ENCODE measurements at regions not wholly inside any gene's neighbourhood (a gene's known extent, or its start where the extent isn't known, plus 50 kb on each side); places are given as distances from the start of the nearest gene placed in this dataset.
"Not testable (repeated sequence)": the region's sequence is repeated elsewhere in the genome, so short reads cannot be mapped to it uniquely, and the experiment has no call there.

DNA sequence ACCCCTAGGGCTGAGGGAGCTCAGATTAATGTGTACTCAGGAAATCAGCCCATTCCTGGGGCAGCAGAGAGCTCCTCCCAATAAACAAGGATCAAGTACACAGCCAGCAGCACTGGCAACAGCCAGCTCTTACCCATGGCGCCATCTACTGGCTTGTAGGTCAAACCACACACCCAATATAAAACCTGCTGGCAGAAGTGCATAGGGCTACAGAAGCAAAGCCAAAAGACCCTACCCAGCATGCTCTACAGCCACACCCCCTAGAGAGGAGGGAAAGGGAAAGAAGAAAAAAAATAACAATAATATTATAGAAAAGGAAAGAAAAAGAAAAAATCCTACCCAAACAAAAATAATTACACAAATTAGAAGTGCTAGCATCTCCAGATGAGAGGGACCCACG is 127.5 kb upstream of the PABPC3 start:
- H3K4me3 ChIP-seq (ENCODE audit: low read depth in 1 of 2, low read length in 2 of 2); H3K27ac ChIP-seq (ENCODE audit: low read length); H3K9me3 ChIP-seq (ENCODE audit: insufficient read depth, low read length, severe bottlenecking); H3K27me3 ChIP-seq (ENCODE audit: insufficient read depth, low read length, poor library complexity); H3K4me2 ChIP-seq (ENCODE audit: insufficient read depth, low read length); H3K79me2 ChIP-seq (ENCODE audit: insufficient read depth, low read length); H4K20me1 ChIP-seq (ENCODE audit: insufficient read depth, low read length); H3K9ac ChIP-seq (ENCODE audit: low read depth, low read length); H2AFZ ChIP-seq (ENCODE audit: low read depth, low read length); H3K4me1 ChIP-seq (ENCODE audit: insufficient read depth, low read length); H3K36me3 ChIP-seq (ENCODE audit: insufficient read depth, low read length): not testable (repeated sequence)
- DNase-seq: peak; percentile 40
- TF ChIP-seq, protein P1, sequence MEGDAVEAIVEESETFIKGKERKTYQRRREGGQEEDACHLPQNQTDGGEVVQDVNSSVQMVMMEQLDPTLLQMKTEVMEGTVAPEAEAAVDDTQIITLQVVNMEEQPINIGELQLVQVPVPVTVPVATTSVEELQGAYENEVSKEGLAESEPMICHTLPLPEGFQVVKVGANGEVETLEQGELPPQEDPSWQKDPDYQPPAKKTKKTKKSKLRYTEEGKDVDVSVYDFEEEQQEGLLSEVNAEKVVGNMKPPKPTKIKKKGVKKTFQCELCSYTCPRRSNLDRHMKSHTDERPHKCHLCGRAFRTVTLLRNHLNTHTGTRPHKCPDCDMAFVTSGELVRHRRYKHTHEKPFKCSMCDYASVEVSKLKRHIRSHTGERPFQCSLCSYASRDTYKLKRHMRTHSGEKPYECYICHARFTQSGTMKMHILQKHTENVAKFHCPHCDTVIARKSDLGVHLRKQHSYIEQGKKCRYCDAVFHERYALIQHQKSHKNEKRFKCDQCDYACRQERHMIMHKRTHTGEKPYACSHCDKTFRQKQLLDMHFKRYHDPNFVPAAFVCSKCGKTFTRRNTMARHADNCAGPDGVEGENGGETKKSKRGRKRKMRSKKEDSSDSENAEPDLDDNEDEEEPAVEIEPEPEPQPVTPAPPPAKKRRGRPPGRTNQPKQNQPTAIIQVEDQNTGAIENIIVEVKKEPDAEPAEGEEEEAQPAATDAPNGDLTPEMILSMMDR (IDR thresholded peaks at IDR 0.05; ENCODE audit: borderline replicate concordance, extremely low read depth, low read length, poor library complexity, severe bottlenecking): peak; percentile 44
- peak; percentile 55; the same call in 2 of the 3 replicates for ATAC-seq (ENCODE audit: insufficient read depth, low read depth)

DNA sequence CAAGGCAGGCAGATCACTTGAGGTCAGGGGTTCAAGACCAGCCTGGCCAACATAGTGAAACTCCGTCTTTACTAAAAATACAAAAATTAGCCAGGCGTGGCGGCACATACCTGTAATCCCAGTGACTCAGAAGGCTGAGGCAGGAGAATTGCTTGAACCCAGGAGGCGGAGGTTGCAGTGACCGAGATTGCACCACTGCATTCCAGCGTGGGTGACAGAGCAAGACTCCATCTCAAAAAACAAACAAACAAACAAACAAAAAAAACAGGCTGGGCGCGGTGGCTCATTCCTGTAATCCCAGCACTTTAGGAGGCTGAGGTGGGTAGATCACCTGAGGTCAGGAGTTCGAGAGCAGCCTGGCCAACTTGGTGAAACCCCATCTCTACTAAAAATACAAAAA is 122.8 kb upstream of the PABPC3 start:
- not testable (repeated sequence) for H3K36me3 ChIP-seq (ENCODE audit: insufficient read depth, low read length); DNase-seq; H3K27me3 ChIP-seq (ENCODE audit: insufficient read depth, low read length, poor library complexity); H3K4me1 ChIP-seq (ENCODE audit: insufficient read depth, low read length); H3K4me2 ChIP-seq (ENCODE audit: insufficient read depth, low read length); H3K9ac ChIP-seq (ENCODE audit: low read depth, low read length); H3K4me3 ChIP-seq (ENCODE audit: low read depth in 1 of 2, low read length in 2 of 2); H3K9me3 ChIP-seq (ENCODE audit: insufficient read depth, low read length, severe bottlenecking); H2AFZ ChIP-seq (ENCODE audit: low read depth, low read length); H4K20me1 ChIP-seq (ENCODE audit: insufficient read depth, low read length); H3K27ac ChIP-seq (ENCODE audit: low read length); ATAC-seq (ENCODE audit: insufficient read depth, low read depth); H3K79me2 ChIP-seq (ENCODE audit: insufficient read depth, low read length)

DNA sequence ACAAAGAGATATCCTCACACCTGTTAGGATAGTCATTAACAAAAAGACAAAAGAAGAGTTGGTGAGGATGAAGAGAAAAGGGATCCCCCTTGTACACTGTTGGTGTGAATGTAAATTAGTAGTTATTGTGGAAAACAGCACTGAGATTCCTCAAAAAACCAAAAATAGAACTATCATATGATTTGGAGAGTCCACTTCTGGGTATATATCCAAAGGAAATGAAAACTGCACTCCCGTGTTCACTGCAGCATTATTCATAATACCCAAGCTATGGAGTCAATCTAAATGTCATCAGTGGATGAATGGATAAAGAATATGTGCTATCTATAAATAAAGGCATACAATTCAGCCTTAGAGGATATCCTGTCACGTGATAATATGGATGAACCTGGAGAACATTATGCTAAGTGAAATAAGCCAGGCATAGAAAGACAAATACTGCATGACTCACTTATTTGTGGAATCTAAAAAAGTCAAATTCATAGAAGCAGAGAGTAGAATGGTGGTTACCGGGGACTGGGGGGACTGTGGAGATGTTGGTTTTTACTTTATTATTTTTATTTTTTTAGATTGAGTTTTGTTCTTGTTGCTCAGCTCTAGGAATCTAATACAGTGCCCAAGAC is 114.6 kb upstream of the PABPC3 start:
- H3K4me3 ChIP-seq (ENCODE audit: low read depth in 1 of 2, low read length in 2 of 2); H3K79me2 ChIP-seq (ENCODE audit: insufficient read depth, low read length); H4K20me1 ChIP-seq (ENCODE audit: insufficient read depth, low read length); H3K9ac ChIP-seq (ENCODE audit: low read depth, low read length); H2AFZ ChIP-seq (ENCODE audit: low read depth, low read length); DNase-seq; H3K4me2 ChIP-seq (ENCODE audit: insufficient read depth, low read length); H3K27ac ChIP-seq (ENCODE audit: low read length); H3K4me1 ChIP-seq (ENCODE audit: insufficient read depth, low read length); H3K9me3 ChIP-seq (ENCODE audit: insufficient read depth, low read length, severe bottlenecking); H3K36me3 ChIP-seq (ENCODE audit: insufficient read depth, low read length); ATAC-seq (ENCODE audit: insufficient read depth, low read depth); H3K27me3 ChIP-seq (ENCODE audit: insufficient read depth, low read length, poor library complexity): not testable (repeated sequence)

DNA sequence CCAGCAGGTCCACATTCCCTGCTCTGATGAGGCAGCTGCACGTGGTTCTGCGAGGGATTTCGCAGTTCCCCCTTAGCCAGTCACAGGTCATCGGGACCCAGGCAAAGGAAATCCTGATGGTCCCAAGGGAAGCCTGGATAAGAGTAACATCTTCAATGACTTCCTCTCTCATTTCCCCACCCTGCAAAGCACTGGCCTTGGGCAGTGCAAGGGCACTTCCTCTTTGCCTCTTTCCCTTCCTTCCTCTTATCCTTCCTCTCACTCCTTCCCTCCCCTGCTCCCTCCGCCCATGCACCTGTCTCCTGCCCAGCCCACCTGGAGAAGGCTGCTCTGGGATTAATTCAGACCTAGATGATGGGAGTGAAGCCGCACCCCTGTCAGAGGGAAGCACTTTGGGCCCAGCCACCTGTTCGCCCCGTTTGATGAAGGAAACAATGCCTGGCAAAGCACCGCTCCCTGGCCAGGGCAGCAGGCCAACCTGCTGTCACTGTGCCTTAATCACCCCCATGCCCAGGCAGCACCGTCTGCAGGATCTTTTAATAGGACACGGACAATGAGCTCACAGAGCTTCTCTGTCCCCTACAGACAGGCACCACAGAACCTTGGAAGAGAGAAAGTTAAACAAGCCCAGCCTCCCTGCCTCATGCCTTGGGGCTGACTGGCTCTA is 113.5 kb upstream of the PABPC3 start:
- H3K4me1 ChIP-seq (ENCODE audit: insufficient read depth, low read length): no peaks in the 10 kb centered on the region
- H2AFZ ChIP-seq (ENCODE audit: low read depth, low read length): no peak overlapping the region
- no peak overlapping the region for H3K4me3 ChIP-seq (ENCODE audit: low read depth in 1 of 2, low read length in 2 of 2)
- no peaks in the 10 kb centered on the region for H3K36me3 ChIP-seq (ENCODE audit: insufficient read depth, low read length)
- no peaks in the 10 kb centered on the region for H3K9me3 ChIP-seq (ENCODE audit: insufficient read depth, low read length, severe bottlenecking)
- no peaks in the 10 kb centered on the region for H4K20me1 ChIP-seq (ENCODE audit: insufficient read depth, low read length)
- H3K27ac ChIP-seq (ENCODE audit: low read length): no peak overlapping the region
- DNase-seq: no peak
- ATAC-seq (ENCODE audit: insufficient read depth, low read depth): no peak
- no peaks in the 10 kb centered on the region for H3K27me3 ChIP-seq (ENCODE audit: insufficient read depth, low read length, poor library complexity)
- no peak overlapping the region for H3K4me2 ChIP-seq (ENCODE audit: insufficient read depth, low read length)
- H3K79me2 ChIP-seq (ENCODE audit: insufficient read depth, low read length): no peaks in the 10 kb centered on the region
- no peak overlapping the region for H3K9ac ChIP-seq (ENCODE audit: low read depth, low read length)
- TF ChIP-seq, protein P1 (IDR thresholded peaks at IDR 0.05; ENCODE audit: borderline replicate concordance, extremely low read depth, low read length, poor library complexity, severe bottlenecking): no peak
- no peak for TF ChIP-seq EZH2 (IDR thresholded peaks at IDR 0.05; ENCODE audit: borderline replicate concordance, low read depth, low read length, severe bottlenecking)
